HL-60 (cell line): ENCODE measurements at regions not wholly inside any gene's neighbourhood (a gene's known extent, or its start where the extent isn't known, plus 50 kb on each side); places are given as distances from the start of the nearest gene placed in this dataset.

Experiments
- CTCF ChIP-seq: IDR thresholded peaks from one replicate; pipeline ENCODE4 v1.5.1; 2011; ENCODE audit warnings: low read length, control low read depth, inconsistent platforms; ENCODE audit not compliant: insufficient read depth
- GABPA ChIP-seq: IDR thresholded peaks from 2 replicates; pipeline ENCODE4 v1.6.1; 2012; ENCODE audit warnings: low read depth
- POLR2AphosphoS5 ChIP-seq: IDR thresholded peaks from 2 replicates; pipeline ENCODE4 v1.6.1; 2012; ENCODE audit warnings: low read depth
- REST ChIP-seq: IDR thresholded peaks from 2 replicates; pipeline ENCODE4 v1.6.1; 2012; ENCODE audit warnings: low read depth; ENCODE audit not compliant: insufficient replicate concordance

- TF ChIP-seq CTCF: no peak
- no peak for TF ChIP-seq REST
- TF ChIP-seq GABPA: no peak
- no peak for TF ChIP-seq POLR2AphosphoS5
Measured at GRCh38 chr15:21271566-21271965, 168.7 kb downstream of the POTEB3 start.
